ENCODE measurements at regions not wholly inside any gene's neighbourhood (a gene's known extent, or its start where the extent isn't known, plus 50 kb on each side); places are given as distances from the start of the nearest gene placed in this dataset.

- DNase-seq (ENCODE audit: low spot score): no peak
These were observed 59.5 kb downstream of the PTGS2 start for GRCh38 chr1:186620566-186621350.

GRCh38 chr1:186618401-186619170 lies 61.6 kb downstream of the PTGS2 start:
- DNase-seq (ENCODE audit: low spot score): peak; percentile 32

GRCh38 chr1:186617926-186618325 lies 62.3 kb downstream of the PTGS2 start:
- peak; percentile 34 for DNase-seq (ENCODE audit: low spot score)

- DNase-seq (ENCODE audit: low spot score): no peak
These were observed 63.7 kb downstream of the PTGS2 start for GRCh38 chr1:186616511-186616910.

GRCh38 chr1:186615332-186615731 lies 64.9 kb downstream of the PTGS2 start:
- no peak for DNase-seq (ENCODE audit: low spot score)

- DNase-seq (ENCODE audit: low spot score): no peak
These were observed 69.1 kb downstream of the PTGS2 start for GRCh38 chr1:186611156-186611555.

- DNase-seq (ENCODE audit: low spot score): no peak
These were observed 71.0 kb downstream of the PTGS2 start for GRCh38 chr1:186609183-186609582.

GRCh38 chr1:186605762-186606350 lies 74.4 kb downstream of the PTGS2 start:
- DNase-seq (ENCODE audit: low spot score): peak; percentile 37

- DNase-seq (ENCODE audit: low spot score): no peak
These were observed 84.3 kb downstream of the PTGS2 start for GRCh38 chr1:186595969-186596368.

- DNase-seq (ENCODE audit: low spot score): no peak
These were observed 101.8 kb downstream of the PTGS2 start for GRCh38 chr1:186578325-186579016.

- DNase-seq (ENCODE audit: low spot score): no peak
These were observed 102.6 kb downstream of the PTGS2 start for GRCh38 chr1:186577633-186578032.

GRCh38 chr1:186577216-186577615 lies 103.0 kb downstream of the PTGS2 start:
- DNase-seq (ENCODE audit: low spot score): no peak

- no peak for DNase-seq (ENCODE audit: low spot score)
These were observed 104.9 kb downstream of the PTGS2 start for GRCh38 chr1:186575348-186575747.

GRCh38 chr1:186574926-186575325 lies 105.3 kb downstream of the PTGS2 start:
- no peak for DNase-seq (ENCODE audit: low spot score)

GRCh38 chr1:186572509-186572908 lies 107.7 kb downstream of the PTGS2 start:
- DNase-seq (ENCODE audit: low spot score): no peak

GRCh38 chr1:186571771-186572170 lies 108.5 kb downstream of the PTGS2 start:
- DNase-seq (ENCODE audit: low spot score): no peak

GRCh38 chr1:186569856-186570255 lies 108.9 kb upstream of the PDC start:
- no peak for DNase-seq (ENCODE audit: low spot score)

- no peak for DNase-seq (ENCODE audit: low spot score)
These were observed 107.3 kb upstream of the PDC start for GRCh38 chr1:186568221-186568620.

- DNase-seq (ENCODE audit: low spot score): no peak
These were observed 105.4 kb upstream of the PDC start for GRCh38 chr1:186566140-186566855.

- no peak for DNase-seq (ENCODE audit: low spot score)
These were observed 103.7 kb upstream of the PDC start for GRCh38 chr1:186564582-186564981.

GRCh38 chr1:186559601-186560116 lies 98.7 kb upstream of the PDC start:
- no peak for DNase-seq (ENCODE audit: low spot score)

Measured in HuH-7 (cell line).